GM12891 (cell line): ENCODE measurements at regions not wholly inside any gene's neighbourhood (a gene's known extent, or its start where the extent isn't known, plus 50 kb on each side); places are given as distances from the start of the nearest gene placed in this dataset.

Experiments
- POLR2A ChIP-seq: IDR thresholded peaks from 2 replicates; pipeline ENCODE4 v1.6.1; 2011; ENCODE audit warnings: low read depth, low read length, control low read depth
- POLR2AphosphoS5 ChIP-seq: IDR thresholded peaks from 2 replicates; pipeline ENCODE4 v1.6.1; 2011; ENCODE audit warnings: low read depth, low read length, control low read depth
- POU2F2 ChIP-seq: IDR thresholded peaks from 2 replicates; pipeline ENCODE4 v1.6.1; 2011; ENCODE audit warnings: low read depth, mild to moderate bottlenecking, control low read depth, low read length, moderate library complexity
- SPI1 ChIP-seq: IDR thresholded peaks from 2 replicates; pipeline ENCODE4 v1.6.1; 2011; ENCODE audit warnings: low read depth, low read length, control low read depth
- TAF1 ChIP-seq: IDR thresholded peaks from 2 replicates; pipeline ENCODE4 v1.6.1; 2011; ENCODE audit warnings: low read depth, low read length, control low read depth

- TF ChIP-seq POLR2A (no peak), TAF1 (no peak), POLR2AphosphoS5 (no peak), SPI1 (no peak), POU2F2 (no peak)
These were observed 231.7 kb downstream of the SIM1 start for GRCh38 chr6:100232781-100233573.
